Stomach smooth muscle (tissue), 2 donors: ENCODE measurements at regions not wholly inside any gene's neighbourhood (a gene's known extent, or its start where the extent isn't known, plus 50 kb on each side); places are given as distances from the start of the nearest gene placed in this dataset.

Experiments
- H3K27ac ChIP-seq: one replicate; pipeline ENCODE4 v1.7.0; 2013; ENCODE audit warnings: mild to moderate bottlenecking, low read length, inconsistent platforms
- H3K27me3 ChIP-seq, 2 donors: one replicate each; pipeline ENCODE4 v1.7.0; 2013; ENCODE audit warnings: low read length in 2 of 2; ENCODE audit not compliant: insufficient read depth in 2 of 2, control insufficient read depth in 1 of 2
- H3K36me3 ChIP-seq, 2 donors: one replicate each; pipeline ENCODE4 v1.7.0; 2013; ENCODE audit warnings: low read length in 2 of 2; ENCODE audit not compliant: control insufficient read depth in 2 of 2, insufficient read depth in 2 of 2
- H3K4me1 ChIP-seq: one replicate; pipeline ENCODE4 v1.7.0; 2013; ENCODE audit warnings: low read length; ENCODE audit not compliant: control insufficient read depth, insufficient read depth
- H3K4me3 ChIP-seq, 2 donors: one replicate each; pipeline ENCODE4 v1.7.0; 2013; ENCODE audit warnings: low read length in 2 of 2
- H3K9ac ChIP-seq, 2 donors: one replicate each; pipeline ENCODE4 v1.7.0; 2013; ENCODE audit warnings: low read length in 2 of 2, mild to moderate bottlenecking in 1 of 2
- H3K9me3 ChIP-seq, 2 donors: one replicate each; pipeline ENCODE4 v1.7.0; 2013; ENCODE audit warnings: low read length in 2 of 2; ENCODE audit not compliant: control insufficient read depth in 2 of 2
- donor health status: healthy.
- donor health status: Pancreatic carcinoma.

DNA sequence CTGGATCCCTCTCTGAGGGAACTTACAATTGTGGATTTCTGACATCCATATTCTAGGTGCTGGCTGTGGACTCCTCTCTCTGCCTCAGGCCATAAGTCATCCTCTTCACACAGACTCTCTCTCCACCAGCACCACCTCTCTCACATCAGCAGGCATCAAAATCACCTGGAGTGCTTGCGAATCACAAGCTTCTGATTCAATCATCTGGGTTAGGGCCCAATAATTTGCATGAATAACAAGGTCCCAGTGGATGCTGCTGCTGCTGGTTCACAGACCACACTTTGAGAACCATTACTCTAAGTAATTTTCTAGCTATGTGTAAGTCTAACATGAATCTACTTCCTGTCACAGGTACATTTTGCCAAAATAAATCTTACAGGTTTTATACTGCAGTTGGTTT lies 214.9 kb downstream of the DSEL start:
- no peaks in the 10 kb centered on the region for H3K36me3 ChIP-seq
- no peak overlapping the region for H3K4me3 ChIP-seq
- H3K27ac ChIP-seq = no peak overlapping the region
- no peaks in the 10 kb centered on the region for H3K4me1 ChIP-seq
- no peaks in the 10 kb centered on the region for H3K27me3 ChIP-seq
- peaks cover 0 to 4% of the 10 kb centered on the region in 2 donors for H3K9me3 ChIP-seq
- no peak overlapping the region for H3K9ac ChIP-seq

DNA sequence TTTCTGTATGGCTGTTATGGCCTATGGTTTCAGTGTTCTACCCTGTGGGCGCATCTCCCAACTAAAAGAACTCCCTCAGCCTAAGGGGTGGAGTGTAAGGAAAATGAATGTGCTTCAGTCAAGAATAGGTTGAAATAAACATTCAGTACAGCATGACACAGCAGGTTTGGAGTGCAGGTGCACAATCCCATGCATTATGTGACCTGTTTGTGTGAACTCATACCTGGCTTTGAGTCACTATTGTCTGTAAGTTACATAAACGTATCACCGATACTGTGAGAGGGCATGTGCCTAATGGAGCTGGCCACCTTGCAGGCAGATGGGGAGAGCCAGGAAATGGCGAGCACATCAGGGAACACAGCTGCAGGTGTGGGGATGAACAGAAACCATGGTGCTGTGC lies 216.0 kb downstream of the DSEL start:
- H3K27me3 ChIP-seq = no peaks in the 10 kb centered on the region
- peaks cover 0 to 4% of the 10 kb centered on the region in 2 donors for H3K9me3 ChIP-seq
- no peak overlapping the region for H3K4me3 ChIP-seq
- H3K27ac ChIP-seq = no peak overlapping the region
- H3K9ac ChIP-seq = no peak overlapping the region
- no peaks in the 10 kb centered on the region for H3K4me1 ChIP-seq
- H3K36me3 ChIP-seq = no peaks in the 10 kb centered on the region

DNA sequence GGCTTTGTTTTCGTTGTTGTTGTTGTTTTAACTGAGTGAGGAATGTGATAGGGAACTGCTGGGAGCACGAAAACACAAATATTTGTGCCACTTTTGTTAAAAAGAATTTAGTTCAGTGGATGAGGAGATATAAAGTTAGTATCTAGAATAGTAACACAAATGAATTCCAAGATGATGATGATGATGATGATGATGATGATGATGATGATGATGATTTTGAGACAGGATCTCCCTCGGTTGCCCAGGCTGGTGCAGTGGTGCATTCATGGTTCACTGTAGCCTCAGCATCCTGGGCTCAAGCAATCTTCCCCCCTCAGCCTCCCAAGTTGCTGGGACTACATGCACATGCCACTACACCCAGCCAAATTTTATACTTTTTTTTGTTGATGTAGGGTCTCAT lies 223.7 kb downstream of the DSEL start:
- H3K9me3 ChIP-seq = no peaks in the 10 kb centered on the region
- no peak overlapping the region for H3K27ac ChIP-seq
- no peak overlapping the region for H3K9ac ChIP-seq
- H3K36me3 ChIP-seq = no peaks in the 10 kb centered on the region
- H3K27me3 ChIP-seq = no peaks in the 10 kb centered on the region
- H3K4me3 ChIP-seq = no peak overlapping the region
- no peaks in the 10 kb centered on the region for H3K4me1 ChIP-seq

DNA sequence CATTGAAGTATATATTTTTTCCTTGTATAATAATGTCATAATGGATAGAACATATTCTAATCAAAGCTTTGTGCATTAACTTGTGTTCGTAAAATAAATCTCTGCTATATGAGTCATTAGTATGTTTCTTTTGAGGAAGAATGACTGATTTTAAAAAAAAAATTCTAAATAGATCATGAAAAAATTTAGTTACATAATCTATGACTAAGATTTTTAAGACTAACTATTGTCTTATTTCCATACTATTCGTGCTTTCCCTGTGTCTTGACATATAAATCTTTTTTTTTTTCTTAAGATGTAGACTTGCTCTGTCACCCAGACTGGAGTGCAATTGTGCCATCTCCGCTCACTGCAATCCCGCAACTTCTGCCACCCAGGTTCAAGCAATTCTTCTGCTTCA lies 226.1 kb downstream of the DSEL start:
- no peak overlapping the region for H3K27ac ChIP-seq
- H3K4me3 ChIP-seq = no peak overlapping the region
- no peaks in the 10 kb centered on the region for H3K4me1 ChIP-seq
- H3K36me3 ChIP-seq = no peaks in the 10 kb centered on the region
- H3K27me3 ChIP-seq = no peaks in the 10 kb centered on the region
- no peak overlapping the region for H3K9ac ChIP-seq
- no peaks in the 10 kb centered on the region for H3K9me3 ChIP-seq

DNA sequence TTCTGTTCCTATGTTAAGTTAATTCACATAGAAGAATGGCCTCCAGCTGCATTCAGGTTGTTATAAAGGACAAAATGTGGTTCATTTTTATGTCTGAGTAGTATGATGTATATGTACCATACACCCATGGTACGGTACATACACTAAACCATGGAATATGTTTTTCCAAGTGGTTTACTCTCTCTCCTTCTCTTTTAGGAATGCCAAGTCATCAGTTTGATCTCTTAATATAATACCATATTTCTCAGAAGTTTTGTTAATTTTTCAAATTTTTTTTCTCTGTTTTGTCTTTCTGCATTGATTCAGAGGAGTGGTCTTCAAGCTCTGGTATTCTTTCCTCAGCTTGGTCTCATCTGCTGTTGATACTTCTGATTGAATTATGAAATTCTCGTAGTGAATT lies 230.9 kb downstream of the DSEL start:
- Histone ChIP-seq H3K36me3 (no peaks in the 10 kb centered on the region), H3K9ac (no peak overlapping the region), H3K27ac (no peak overlapping the region), H3K4me1 (no peaks in the 10 kb centered on the region), H3K4me3 (no peak overlapping the region), H3K9me3 (no peaks in the 10 kb centered on the region), H3K27me3 (no peaks in the 10 kb centered on the region)

DNA sequence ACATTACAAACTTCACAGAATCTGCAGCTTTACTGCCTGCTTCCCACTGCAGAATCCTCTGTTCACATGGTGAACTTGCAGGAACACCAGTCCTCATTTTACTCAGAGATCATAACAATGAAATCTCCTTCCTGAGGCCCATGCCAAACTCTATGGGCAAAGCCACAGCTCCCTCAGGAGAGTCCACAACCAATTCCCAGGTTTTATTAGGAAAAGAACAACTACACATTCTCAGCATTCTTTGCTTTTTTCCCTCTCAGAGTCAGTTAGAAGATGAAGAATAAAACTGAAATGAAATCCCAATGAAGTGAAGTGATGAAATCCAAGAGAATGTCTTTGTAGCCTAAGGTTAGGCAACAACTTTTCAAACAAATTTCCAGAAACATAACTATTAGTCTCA lies 233.7 kb downstream of the DSEL start:
- no peaks in the 10 kb centered on the region for H3K4me1 ChIP-seq
- no peak overlapping the region for H3K27ac ChIP-seq
- H3K9me3 ChIP-seq = no peaks in the 10 kb centered on the region
- H3K27me3 ChIP-seq = no peaks in the 10 kb centered on the region
- H3K9ac ChIP-seq = no peak overlapping the region
- no peaks in the 10 kb centered on the region for H3K36me3 ChIP-seq
- no peak overlapping the region for H3K4me3 ChIP-seq

DNA sequence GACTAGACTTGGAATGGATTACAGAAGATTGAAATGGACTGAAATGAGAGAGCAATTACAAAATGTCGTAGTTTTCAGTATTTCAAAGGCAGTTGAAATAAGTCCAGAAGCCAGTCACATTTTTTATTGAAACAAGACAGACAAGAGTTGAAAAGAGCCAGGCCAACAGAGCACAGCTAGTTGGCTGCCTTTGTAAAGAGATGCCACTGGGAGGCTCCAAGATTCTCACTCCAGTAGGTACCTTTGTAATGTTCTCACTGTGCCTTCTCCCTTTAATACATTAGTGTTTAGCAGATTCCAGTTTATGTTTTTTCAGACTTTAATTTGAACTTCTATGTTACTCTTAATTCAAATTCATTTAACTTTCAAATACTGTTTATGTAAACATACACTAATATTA lies 234.8 kb downstream of the DSEL start:
- Histone ChIP-seq H3K4me3 (no peak overlapping the region), H3K27ac (no peak overlapping the region), H3K9ac (no peak overlapping the region), H3K9me3 (no peaks in the 10 kb centered on the region), H3K4me1 (no peaks in the 10 kb centered on the region), H3K27me3 (no peaks in the 10 kb centered on the region), H3K36me3 (no peaks in the 10 kb centered on the region)

DNA sequence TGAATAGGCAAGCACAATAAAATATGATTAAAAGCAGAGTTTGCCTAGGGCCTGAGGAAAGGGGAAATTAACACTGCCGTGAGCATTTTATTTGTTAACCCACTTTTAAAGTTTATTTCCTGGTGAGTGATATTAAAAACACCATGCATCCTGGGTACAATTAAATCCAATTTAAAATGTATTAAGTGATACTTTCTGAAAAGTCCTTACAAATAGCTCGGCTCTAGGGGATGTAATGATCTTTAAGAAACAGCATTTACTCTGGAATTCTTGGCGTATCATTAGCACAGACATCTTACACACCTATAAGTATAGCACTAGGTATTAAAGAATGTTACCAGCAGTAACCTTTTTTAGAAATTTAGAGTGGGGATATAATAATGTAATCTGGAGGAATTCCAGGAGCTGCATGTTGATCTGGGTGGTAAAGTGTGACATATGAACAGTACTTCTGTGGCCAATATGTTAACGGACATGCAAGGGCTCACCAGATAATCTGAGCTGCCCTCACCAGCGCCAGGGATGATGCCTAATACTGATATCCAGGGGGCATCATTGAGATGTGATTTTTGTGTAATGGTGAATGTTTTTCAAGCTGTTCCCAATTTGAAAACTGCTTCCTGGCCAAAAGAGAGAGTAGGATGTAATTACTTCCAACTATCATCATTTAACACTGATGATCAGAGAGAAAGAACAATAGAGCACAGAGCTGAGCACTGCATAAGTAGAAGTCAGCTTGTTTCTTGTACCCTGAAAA lies 235.9 kb downstream of the DSEL start:
- Histone ChIP-seq H3K4me3 (no peak overlapping the region), H3K9me3 (no peaks in the 10 kb centered on the region), H3K4me1 (no peaks in the 10 kb centered on the region), H3K27me3 (no peaks in the 10 kb centered on the region), H3K9ac (no peak overlapping the region), H3K27ac (no peak overlapping the region), H3K36me3 (no peaks in the 10 kb centered on the region)

DNA sequence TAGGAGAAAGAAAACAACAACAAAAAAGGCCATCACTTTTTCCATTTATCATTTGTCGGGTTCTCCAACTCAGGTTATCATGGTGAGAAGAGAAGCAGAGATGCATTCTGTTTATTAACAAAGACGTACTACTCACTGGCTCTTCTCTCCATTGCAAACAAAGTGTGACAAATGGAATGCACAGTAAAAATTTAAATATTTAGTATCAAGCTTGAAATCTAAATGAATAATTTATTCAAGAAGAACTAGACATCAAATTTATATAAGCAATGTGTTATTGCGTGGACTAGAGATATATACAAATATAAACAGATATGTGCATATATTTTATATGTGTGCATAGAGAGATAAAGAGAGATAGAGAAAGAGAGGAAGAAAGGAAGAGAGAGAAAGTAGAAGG lies 236.5 kb downstream of the DSEL start:
- no peak overlapping the region for H3K9ac ChIP-seq
- H3K4me1 ChIP-seq = no peaks in the 10 kb centered on the region
- H3K27me3 ChIP-seq = no peaks in the 10 kb centered on the region
- no peak overlapping the region for H3K27ac ChIP-seq
- no peaks in the 10 kb centered on the region for H3K36me3 ChIP-seq
- no peak overlapping the region for H3K4me3 ChIP-seq
- H3K9me3 ChIP-seq = no peaks in the 10 kb centered on the region

DNA sequence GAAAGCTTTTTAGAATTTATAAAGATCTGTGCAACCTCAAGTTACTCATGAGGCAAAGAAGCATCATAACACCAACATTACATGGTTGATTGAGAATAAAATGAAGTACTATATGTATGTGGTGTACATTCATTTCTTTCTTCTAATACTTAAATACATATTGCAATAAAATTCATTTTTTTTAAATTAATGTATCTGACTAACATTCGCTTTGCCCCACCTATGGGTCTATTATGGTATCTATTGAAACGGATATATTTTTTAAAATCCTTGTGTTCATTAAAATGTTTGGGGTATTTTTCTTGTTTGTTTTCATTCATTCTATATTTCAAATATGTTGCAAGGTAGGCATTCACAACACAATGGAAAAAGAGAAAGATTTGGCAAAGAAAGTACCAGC lies 237.5 kb downstream of the DSEL start:
- Histone ChIP-seq H3K4me3 (no peak overlapping the region), H3K9ac (no peak overlapping the region), H3K27ac (no peak overlapping the region), H3K9me3 (no peaks in the 10 kb centered on the region), H3K27me3 (no peaks in the 10 kb centered on the region), H3K36me3 (no peaks in the 10 kb centered on the region), H3K4me1 (no peaks in the 10 kb centered on the region)

DNA sequence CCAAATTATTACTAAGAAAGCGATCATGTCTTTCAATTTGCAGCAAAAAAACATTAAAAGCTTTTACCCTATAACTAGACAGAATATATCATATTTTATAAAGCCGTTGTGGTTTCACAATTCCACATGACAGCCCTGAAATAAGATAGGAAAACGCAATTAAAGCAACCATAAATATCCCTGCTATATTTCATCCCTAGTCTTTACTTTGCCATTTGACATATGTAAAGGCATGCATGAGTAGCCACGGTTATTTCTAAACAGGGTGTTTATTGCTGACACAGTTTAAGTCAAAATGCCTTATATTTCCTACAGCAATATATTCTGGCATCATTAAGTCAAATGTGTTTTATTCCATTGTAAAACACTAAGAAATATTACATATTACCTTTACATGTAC lies 239.9 kb downstream of the DSEL start:
- Histone ChIP-seq H3K4me3 (no peak overlapping the region), H3K36me3 (no peaks in the 10 kb centered on the region), H3K27ac (no peak overlapping the region), H3K4me1 (no peaks in the 10 kb centered on the region), H3K9ac (no peak overlapping the region), H3K27me3 (no peaks in the 10 kb centered on the region), H3K9me3 (no peaks in the 10 kb centered on the region)
